Uterus (tissue), 3 donors: ENCODE measurements at regions not wholly inside any gene's neighbourhood (a gene's known extent, or its start where the extent isn't known, plus 50 kb on each side); places are given as distances from the start of the nearest gene placed in this dataset.

Source experiments
- DNase-seq, 2 donors: peaks; one replicate each; pipeline ENCODE4 v3.0.0-alpha.2; 2019 to 2020
- H3K27ac ChIP-seq, 2 donors: fragments of 200-600 bp; sonication (generic); 1 replicate in 1 of 2; 2 replicates in 1 of 2; pipeline ENCODE4 v1.5.1; 2016 to 2018
- H3K27me3 ChIP-seq, 2 donors: fragments of 200-600 bp; sonication (generic); one replicate each; pipeline ENCODE4 v1.5.1; 2018 to 2019; ENCODE audit warnings: control low read depth in 1 of 2
- H3K36me3 ChIP-seq, 2 donors: fragments of 200-600 bp; sonication (generic); one replicate each; pipeline ENCODE4 v1.5.1; 2019; ENCODE audit warnings: control low read depth in 1 of 2
- H3K4me1 ChIP-seq, 2 donors: fragments of 200-600 bp; sonication (generic); one replicate each; pipeline ENCODE4 v1.5.1; 2018 to 2019; ENCODE audit warnings: control low read depth in 1 of 2
- H3K4me3 ChIP-seq, 2 donors: fragments of 200-600 bp; sonication (generic); 1 replicate in 1 of 2; 2 replicates in 1 of 2; pipeline ENCODE4 v1.5.1; 2018 to 2019; ENCODE audit warnings: mild to moderate bottlenecking in 1 of 2
- H3K9me3 ChIP-seq, 2 donors: fragments of 200-600 bp; sonication (generic); one replicate each; pipeline ENCODE4 v1.5.1; 2019; ENCODE audit warnings: control low read depth in 1 of 2
- CTCF ChIP-seq, 4 experiments: fragments of 200-600 bp in 2 of 4; fragments of 450-650 bp in 2 of 4; sonication (generic) in 2 of 4; IDR thresholded peaks; one replicate each; pipeline ENCODE4 v1.5.1; 2016 to 2019; ENCODE audit warnings: antibody characterized with exemption in 4 of 4, mild to moderate bottlenecking in 2 of 4, moderate library complexity in 1 of 4
- POLR2A ChIP-seq, 2 donors: fragments of 450-650 bp; IDR thresholded peaks; one replicate each; pipeline ENCODE4 v1.6.1; 2016; ENCODE audit warnings: antibody characterized with exemption in 2 of 2, mild to moderate bottlenecking in 1 of 2, moderate library complexity in 1 of 2
- intact Hi-C: fragments of 100-400 bp; cut with DNase I; formaldehyde crosslinking; loops from one replicate; pipeline ENCODE4 v1.15.1; 2023; ENCODE audit warnings: low total_unique reads
- donor health status: DM: yes; HTN: yes; CAD: no.

GRCh38 chr12:58580095-58580494 lies 340.2 kb downstream of the LRIG3 start:
- Histone ChIP-seq H3K9me3 (no peaks in the 10 kb centered on the region), H3K4me3 (no peak overlapping the region), H3K27ac (no peak overlapping the region), H3K4me1 (no peaks in the 10 kb centered on the region), H3K36me3 (no peaks in the 10 kb centered on the region), H3K27me3 (no peaks in the 10 kb centered on the region)
- no peak for DNase-seq
- intact Hi-C loops, result no loop called here
- no peak for TF ChIP-seq POLR2A (IDR thresholded peaks at IDR 0.05)
- TF ChIP-seq CTCF (IDR thresholded peaks at IDR 0.05), result no peak

GRCh38 chr12:58583529-58583928 lies 336.8 kb downstream of the LRIG3 start:
- Histone ChIP-seq H3K4me1 (no peaks in the 10 kb centered on the region), H3K27ac (no peak overlapping the region), H3K36me3 (no peaks in the 10 kb centered on the region), H3K9me3 (no peaks in the 10 kb centered on the region), H3K27me3 (no peaks in the 10 kb centered on the region), H3K4me3 (no peak overlapping the region)
- DNase-seq, result no peak
- intact Hi-C loops, result no loop called here
- TF ChIP-seq CTCF (IDR thresholded peaks at IDR 0.05) (no peak), POLR2A (IDR thresholded peaks at IDR 0.05) (no peak)

GRCh38 chr12:58583940-58584339 lies 336.4 kb downstream of the LRIG3 start:
- H3K27ac ChIP-seq, result no peak overlapping the region
- no peaks in the 10 kb centered on the region for H3K27me3 ChIP-seq
- no peaks in the 10 kb centered on the region for H3K9me3 ChIP-seq
- DNase-seq, result no peak
- intact Hi-C loops, result no loop called here
- no peaks in the 10 kb centered on the region for H3K36me3 ChIP-seq
- TF ChIP-seq POLR2A (IDR thresholded peaks at IDR 0.05), result no peak
- TF ChIP-seq CTCF (IDR thresholded peaks at IDR 0.05), result no peak
- H3K4me3 ChIP-seq, result no peak overlapping the region
- H3K4me1 ChIP-seq, result no peaks in the 10 kb centered on the region

DNA sequence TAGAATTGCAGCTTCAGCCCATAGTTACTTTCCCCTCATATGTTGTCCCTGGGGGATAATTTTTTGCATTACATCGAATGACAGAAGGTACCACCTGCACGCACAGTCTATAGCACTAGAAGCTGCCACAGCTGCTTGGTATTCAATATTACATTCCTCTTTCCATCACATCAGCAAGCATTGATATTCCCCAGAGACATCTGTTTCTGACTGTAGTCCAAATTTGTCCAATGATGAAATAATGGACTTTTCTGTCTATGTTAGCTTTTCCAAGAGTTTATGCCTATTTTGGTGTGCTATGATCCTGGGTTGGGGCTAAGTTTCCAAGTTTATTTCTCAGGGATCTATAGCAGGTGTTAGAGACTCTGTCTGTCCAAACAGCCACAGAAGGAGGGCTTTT lies 335.4 kb downstream of the LRIG3 start:
- Histone ChIP-seq H3K4me1 (no peaks in the 10 kb centered on the region), H3K36me3 (no peaks in the 10 kb centered on the region), H3K9me3 (no peaks in the 10 kb centered on the region), H3K27me3 (no peaks in the 10 kb centered on the region), H3K27ac (no peak overlapping the region), H3K4me3 (no peak overlapping the region)
- no peak for DNase-seq
- TF ChIP-seq CTCF (IDR thresholded peaks at IDR 0.05), result no peak
- TF ChIP-seq POLR2A (IDR thresholded peaks at IDR 0.05), result no peak
- intact Hi-C loops, result no loop called here

DNA sequence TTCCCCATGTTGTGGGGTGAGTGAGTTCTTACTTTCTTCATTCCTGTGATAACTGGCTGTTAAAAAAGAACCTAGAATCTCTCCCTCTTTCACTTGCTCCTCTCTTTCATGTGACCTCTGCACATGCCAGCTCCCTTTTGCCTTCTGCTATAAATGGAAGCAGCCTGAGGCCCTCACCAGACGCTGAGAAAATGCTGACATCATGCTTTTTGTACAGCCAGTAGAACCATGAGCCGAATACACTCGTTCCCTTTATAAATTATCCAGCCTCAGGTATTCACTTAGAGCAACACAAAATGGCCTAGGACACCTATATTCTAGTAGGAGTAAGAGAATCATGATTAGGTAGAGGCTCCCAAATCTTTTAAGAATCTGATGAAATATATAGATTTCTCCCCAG lies 333.5 kb downstream of the LRIG3 start:
- H3K36me3 ChIP-seq, result no peaks in the 10 kb centered on the region
- no peak for DNase-seq
- no peaks in the 10 kb centered on the region for H3K27me3 ChIP-seq
- no peaks in the 10 kb centered on the region for H3K4me1 ChIP-seq
- no peak overlapping the region for H3K4me3 ChIP-seq
- no peak for TF ChIP-seq CTCF (IDR thresholded peaks at IDR 0.05)
- TF ChIP-seq POLR2A (IDR thresholded peaks at IDR 0.05), result no peak
- no peak overlapping the region for H3K27ac ChIP-seq
- no peaks in the 10 kb centered on the region for H3K9me3 ChIP-seq
- intact Hi-C loops, result no loop called here
